ENCODE measurements at regions not wholly inside any gene's neighbourhood (a gene's known extent, or its start where the extent isn't known, plus 50 kb on each side); places are given as distances from the start of the nearest gene placed in this dataset.

DNA sequence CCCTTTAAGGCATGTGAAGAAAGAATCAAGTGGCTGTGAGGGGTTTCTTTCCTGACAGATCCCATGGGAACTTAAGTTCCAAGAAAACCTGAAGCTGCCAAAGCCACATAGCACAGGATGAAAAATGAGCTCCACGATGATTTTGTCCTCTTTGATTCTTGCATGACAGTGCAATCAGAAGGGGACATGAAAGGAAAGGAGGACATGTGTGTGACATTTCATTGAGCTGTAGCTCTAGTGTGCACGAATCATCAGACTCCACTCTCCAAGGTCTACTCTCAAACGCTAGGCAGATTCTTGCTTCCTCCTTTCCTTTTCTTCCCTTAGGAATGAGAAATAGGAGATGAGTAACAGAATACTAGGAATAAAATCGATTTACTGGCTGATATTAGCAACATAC, 142.0 kb downstream of the ZNF608 start:
- DNase-seq (ENCODE audit: low spot score): no peak
- TF ChIP-seq, protein P1, sequence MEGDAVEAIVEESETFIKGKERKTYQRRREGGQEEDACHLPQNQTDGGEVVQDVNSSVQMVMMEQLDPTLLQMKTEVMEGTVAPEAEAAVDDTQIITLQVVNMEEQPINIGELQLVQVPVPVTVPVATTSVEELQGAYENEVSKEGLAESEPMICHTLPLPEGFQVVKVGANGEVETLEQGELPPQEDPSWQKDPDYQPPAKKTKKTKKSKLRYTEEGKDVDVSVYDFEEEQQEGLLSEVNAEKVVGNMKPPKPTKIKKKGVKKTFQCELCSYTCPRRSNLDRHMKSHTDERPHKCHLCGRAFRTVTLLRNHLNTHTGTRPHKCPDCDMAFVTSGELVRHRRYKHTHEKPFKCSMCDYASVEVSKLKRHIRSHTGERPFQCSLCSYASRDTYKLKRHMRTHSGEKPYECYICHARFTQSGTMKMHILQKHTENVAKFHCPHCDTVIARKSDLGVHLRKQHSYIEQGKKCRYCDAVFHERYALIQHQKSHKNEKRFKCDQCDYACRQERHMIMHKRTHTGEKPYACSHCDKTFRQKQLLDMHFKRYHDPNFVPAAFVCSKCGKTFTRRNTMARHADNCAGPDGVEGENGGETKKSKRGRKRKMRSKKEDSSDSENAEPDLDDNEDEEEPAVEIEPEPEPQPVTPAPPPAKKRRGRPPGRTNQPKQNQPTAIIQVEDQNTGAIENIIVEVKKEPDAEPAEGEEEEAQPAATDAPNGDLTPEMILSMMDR (IDR thresholded peaks at IDR 0.05; ENCODE audit: extremely low read depth, insufficient read depth, missing control alignments): no peak
- in situ Hi-C loops (cut with MboI; ENCODE audit: low pct_unique_long_range_greater_than_20kb, low sequenced_read_pairs, unreplicated experiment): no loop called here

DNA sequence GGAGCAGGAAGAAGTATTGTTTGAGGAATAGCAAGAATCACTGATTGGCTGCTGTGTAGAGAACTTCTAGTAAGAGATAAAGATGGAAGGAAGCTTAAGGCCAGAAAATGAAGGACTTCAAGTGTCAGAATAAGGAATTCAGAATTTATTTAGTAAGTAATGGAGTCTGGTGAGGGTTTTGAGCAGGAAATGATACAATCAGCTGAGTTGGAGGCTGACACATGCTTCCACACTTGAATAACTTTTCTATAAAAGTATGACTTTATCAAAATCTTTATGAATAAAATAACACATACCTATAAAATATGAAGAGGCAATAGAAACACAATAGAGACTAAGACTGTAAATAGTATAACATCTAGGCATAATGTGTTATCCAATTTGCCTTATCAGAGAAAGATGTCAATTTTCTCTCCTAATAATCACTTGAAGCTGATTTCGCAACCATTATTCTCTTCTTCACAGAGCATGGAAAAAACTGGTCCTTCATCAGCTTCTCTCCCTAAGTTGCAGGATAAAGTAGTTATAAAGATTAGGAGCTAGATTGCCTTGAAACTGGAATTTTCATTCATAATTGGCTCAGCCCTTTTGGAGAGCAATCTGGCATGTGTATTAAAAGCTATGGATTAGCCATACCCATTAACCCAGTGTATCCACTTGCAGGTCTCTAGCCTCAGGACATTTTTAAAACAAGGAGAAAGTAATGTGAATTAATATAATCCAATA, 143.4 kb downstream of the ZNF608 start:
- TF ChIP-seq, protein P1 (IDR thresholded peaks at IDR 0.05; ENCODE audit: extremely low read depth, insufficient read depth, missing control alignments): no peak
- in situ Hi-C loops (cut with MboI; ENCODE audit: low pct_unique_long_range_greater_than_20kb, low sequenced_read_pairs, unreplicated experiment): no loop called here
- DNase-seq (ENCODE audit: low spot score): no peak

DNA sequence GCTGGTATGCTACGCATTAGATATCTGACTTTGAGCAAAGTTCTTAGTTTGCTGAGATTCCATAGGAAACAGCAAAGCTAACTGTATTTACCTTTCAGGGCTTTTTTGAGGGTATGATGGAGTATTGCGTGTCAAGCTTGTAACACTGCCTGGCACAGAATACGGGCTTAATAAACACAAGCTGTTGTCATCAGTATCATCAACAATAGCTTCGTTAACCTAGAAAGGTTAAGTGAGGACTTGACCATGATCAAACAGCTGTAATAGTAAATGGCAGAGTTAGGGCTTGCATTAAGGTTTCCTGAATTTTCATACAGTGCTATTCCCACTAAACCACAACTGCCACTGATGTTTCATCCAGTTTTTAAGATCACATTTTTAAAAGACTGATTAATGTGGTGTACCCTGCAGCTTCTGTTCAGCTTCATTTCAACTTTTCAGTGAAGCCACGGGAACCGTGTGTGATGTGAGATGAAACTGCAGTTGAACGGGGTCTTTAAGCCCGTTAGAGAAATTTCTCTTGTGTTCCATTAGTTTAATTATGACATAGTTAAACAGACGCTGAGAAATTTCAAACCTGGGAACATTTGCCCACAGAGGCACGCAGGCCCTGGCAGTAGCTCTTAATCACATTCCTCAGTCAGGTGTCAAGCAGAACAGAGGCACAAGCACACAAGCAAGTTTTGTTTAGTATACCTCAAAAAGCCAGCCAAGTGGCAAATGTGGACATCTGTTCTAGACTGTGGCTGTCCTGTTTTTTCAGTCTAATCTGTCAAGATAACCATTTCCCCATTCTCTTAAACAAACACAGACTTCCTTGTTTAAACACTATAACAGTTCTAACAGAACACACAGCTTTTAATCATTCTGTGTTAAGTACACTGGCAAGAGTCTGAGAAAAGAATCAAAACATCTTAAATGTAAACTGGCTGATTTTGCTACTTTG, 147.1 kb downstream of the ZNF608 start:
- no peak for DNase-seq (ENCODE audit: low spot score)
- TF ChIP-seq, protein P1 (IDR thresholded peaks at IDR 0.05; ENCODE audit: extremely low read depth, insufficient read depth, missing control alignments): no peak
- in situ Hi-C loops (cut with MboI; ENCODE audit: low pct_unique_long_range_greater_than_20kb, low sequenced_read_pairs, unreplicated experiment): no loop called here

- in situ Hi-C loops (cut with MboI; ENCODE audit: low pct_unique_long_range_greater_than_20kb, low sequenced_read_pairs, unreplicated experiment): no loop called here
- DNase-seq (ENCODE audit: low spot score): no peak
- TF ChIP-seq, protein P1 (IDR thresholded peaks at IDR 0.05; ENCODE audit: extremely low read depth, insufficient read depth, missing control alignments): no peak
Observed at GRCh38 chr5:124596595-124597421, 149.6 kb downstream of the ZNF608 start.

DNA sequence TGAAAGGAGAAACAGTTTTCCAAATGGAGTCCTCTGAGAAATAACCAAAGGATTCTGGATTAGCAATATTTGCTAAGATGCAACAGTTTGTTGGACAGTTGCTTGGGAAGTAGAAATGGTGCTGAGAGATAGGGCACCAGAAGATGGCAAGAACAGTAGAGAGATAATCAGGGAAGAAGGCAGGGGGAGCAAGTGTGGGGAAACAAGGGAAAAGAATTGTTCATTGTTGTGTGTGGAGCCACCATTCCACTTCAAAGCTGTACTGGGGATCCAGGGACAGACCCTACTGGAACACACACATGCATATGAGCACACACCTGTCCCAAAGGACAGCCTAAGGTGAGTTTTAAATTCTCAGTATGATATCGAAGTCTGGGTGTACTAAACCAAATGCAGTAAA, 152.5 kb downstream of the ZNF608 start:
- TF ChIP-seq, protein P1 (IDR thresholded peaks at IDR 0.05; ENCODE audit: extremely low read depth, insufficient read depth, missing control alignments): no peak
- no peak for DNase-seq (ENCODE audit: low spot score)
- in situ Hi-C loops (cut with MboI; ENCODE audit: low pct_unique_long_range_greater_than_20kb, low sequenced_read_pairs, unreplicated experiment): no loop called here

DNA sequence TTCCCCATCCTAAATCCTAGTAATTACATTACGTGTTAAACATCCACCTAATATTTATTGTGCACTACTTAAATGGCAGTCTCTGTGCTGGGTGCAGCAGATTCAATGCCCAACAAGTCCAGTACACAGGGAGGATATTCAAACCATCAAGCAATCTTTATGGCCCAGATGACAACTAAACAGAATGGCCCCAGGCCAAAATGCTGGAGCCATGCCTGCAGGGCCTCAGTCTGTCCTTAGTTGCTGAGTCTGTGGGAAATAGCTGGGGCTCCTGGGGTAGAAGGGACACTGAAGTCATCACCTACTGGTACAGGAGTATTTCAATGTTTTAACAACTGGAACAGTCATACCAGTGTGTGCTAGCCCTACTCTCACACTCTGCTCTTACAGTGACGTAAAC, 153.5 kb downstream of the ZNF608 start:
- no peak for DNase-seq (ENCODE audit: low spot score)
- in situ Hi-C loops (cut with MboI; ENCODE audit: low pct_unique_long_range_greater_than_20kb, low sequenced_read_pairs, unreplicated experiment): no loop called here
- TF ChIP-seq, protein P1 (IDR thresholded peaks at IDR 0.05; ENCODE audit: extremely low read depth, insufficient read depth, missing control alignments): no peak
